OCI-LY1 (cell line): ENCODE measurements at regions not wholly inside any gene's neighbourhood (a gene's known extent, or its start where the extent isn't known, plus 50 kb on each side); places are given as distances from the start of the nearest gene placed in this dataset.

Experiments
- H2AFZ ChIP-seq: fragments of 200-600 bp; sonication (generic), shearing (Covaris generic); 2 replicates; pipeline ENCODE4 v1.6.0; 2014; ENCODE audit warnings: antibody characterized with exemption, mild to moderate bottlenecking, low read length
- H3F3A ChIP-seq: fragments of 200-600 bp; sonication (generic), shearing (Covaris generic); 2 replicates; pipeline ENCODE4 v1.6.0; 2014; ENCODE audit warnings: mild to moderate bottlenecking, antibody characterized with exemption, low read length, moderate library complexity; ENCODE audit not compliant: insufficient read depth
- H3K27ac ChIP-seq: fragments of 200-600 bp; sonication (generic); 2 replicates; pipeline ENCODE4 v1.5.1; 2014; ENCODE audit warnings: low read length, mixed run types, mild to moderate bottlenecking, low read depth; ENCODE audit not compliant: poor library complexity, severe bottlenecking
- H3K27me3 ChIP-seq: fragments of 200-600 bp; sonication (generic); 2 replicates; pipeline ENCODE4 v1.6.0; 2014; ENCODE audit warnings: antibody characterized with exemption, mild to moderate bottlenecking, low read length, moderate library complexity; ENCODE audit not compliant: insufficient read depth
- H3K36me3 ChIP-seq: fragments of 200-600 bp; sonication (generic); 2 replicates; pipeline ENCODE4 v1.6.1; 2014; ENCODE audit warnings: mild to moderate bottlenecking, antibody characterized with exemption, low read length, moderate library complexity, mixed read lengths; ENCODE audit not compliant: insufficient read depth
- H3K4me1 ChIP-seq: fragments of 200-600 bp; sonication (generic); 2 replicates; pipeline ENCODE4 v1.5.1; 2014; ENCODE audit warnings: mild to moderate bottlenecking, low read length, moderate library complexity; ENCODE audit not compliant: insufficient read depth, severe bottlenecking
- H3K4me2 ChIP-seq: fragments of 200-600 bp; sonication (generic), shearing (Covaris generic); 2 replicates; pipeline ENCODE4 v1.6.1; 2014; ENCODE audit warnings: low read length
- H3K4me3 ChIP-seq: fragments of 200-600 bp; sonication (generic); 2 replicates; pipeline ENCODE4 v1.5.1; 2014; ENCODE audit warnings: low read length, low read depth, mild to moderate bottlenecking, mixed read lengths; ENCODE audit not compliant: poor library complexity, severe bottlenecking
- H3K79me2 ChIP-seq: fragments of 200-600 bp; shearing (Covaris generic); 2 replicates; pipeline ENCODE4 v1.6.1; 2016; ENCODE audit warnings: mixed run types, low read length, mixed read lengths; ENCODE audit not compliant: insufficient read depth
- H3K9ac ChIP-seq: fragments of 200-600 bp; sonication (generic), shearing (Covaris generic); 2 replicates; pipeline ENCODE4 v1.6.1; 2014; ENCODE audit warnings: mild to moderate bottlenecking, low read length, mixed read lengths
- H3K9me2 ChIP-seq: fragments of 200-600 bp; sonication (generic), shearing (Covaris generic); 2 replicates; pipeline ENCODE4 v1.6.1; 2014; ENCODE audit warnings: low read depth, mild to moderate bottlenecking, low read length, mixed read lengths
- H3K9me3 ChIP-seq: fragments of 200-600 bp; shearing (Covaris generic); 2 replicates; pipeline ENCODE4 v1.6.1; 2014; ENCODE audit warnings: low read length, mixed read lengths
- H4K20me1 ChIP-seq: fragments of 200-600 bp; sonication (generic), shearing (Covaris generic); 2 replicates; pipeline ENCODE4 v1.6.0; 2016; ENCODE audit warnings: mild to moderate bottlenecking, low read length; ENCODE audit not compliant: insufficient read depth
- EZH2 ChIP-seq: fragments of 200-600 bp; sonication (generic), shearing (Covaris generic); IDR thresholded peaks from 2 replicates; pipeline ENCODE4 v1.8.0; 2017; ENCODE audit warnings: borderline replicate concordance, mixed run types, mild to moderate bottlenecking, antibody characterized with exemption, low read length, moderate library complexity, mixed read lengths
- TF ChIP-seq, protein P1 (sequence below): fragments of 200-600 bp; sonication (generic), shearing (Covaris generic); IDR thresholded peaks from 2 replicates; pipeline ENCODE4 v1.5.1; 2017; ENCODE audit warnings: mild to moderate bottlenecking, antibody characterized with exemption, low read length, moderate library complexity, mixed read lengths

DNA sequence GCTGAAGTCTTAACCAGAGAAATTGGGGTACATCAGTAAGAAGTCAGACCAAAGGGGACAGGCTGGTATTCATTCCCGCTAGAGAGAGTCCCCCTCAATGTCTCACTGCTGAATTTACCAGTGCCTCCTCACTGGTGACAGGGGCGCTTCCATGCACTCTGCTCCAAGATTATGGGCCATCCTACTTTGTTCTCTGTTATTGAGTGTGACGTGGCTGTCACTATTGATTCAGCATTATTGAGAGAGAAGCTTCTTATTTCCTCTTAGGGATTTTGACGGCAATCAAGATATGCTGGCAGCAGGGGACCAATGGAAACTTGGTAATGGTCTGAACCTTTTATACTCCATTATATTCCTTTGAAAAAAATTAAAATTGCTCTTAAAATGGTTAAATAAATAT lies 118.6 kb downstream of the SYF2 start:
- no peaks in the 10 kb centered on the region; the same call in 1 of the 2 replicates for H3K36me3 ChIP-seq
- H3F3A ChIP-seq, result no peaks in the 10 kb centered on the region
- no peak overlapping the region for H2AFZ ChIP-seq
- no peaks in the 10 kb centered on the region for H3K79me2 ChIP-seq
- H3K27me3 ChIP-seq, result peaks cover 11% of the 10 kb centered on the region
- H3K4me3 ChIP-seq, result no peak overlapping the region
- no peaks in the 10 kb centered on the region for H3K9me2 ChIP-seq
- no peak overlapping the region for H3K4me2 ChIP-seq
- H3K9ac ChIP-seq, result no peak overlapping the region
- peaks cover 6% of the 10 kb centered on the region; the same call in 1 of the 2 replicates for H3K9me3 ChIP-seq
- H3K27ac ChIP-seq, result no peak overlapping the region
- no peaks in the 10 kb centered on the region for H3K4me1 ChIP-seq
- TF ChIP-seq EZH2, result no peak
- TF ChIP-seq, protein P1, sequence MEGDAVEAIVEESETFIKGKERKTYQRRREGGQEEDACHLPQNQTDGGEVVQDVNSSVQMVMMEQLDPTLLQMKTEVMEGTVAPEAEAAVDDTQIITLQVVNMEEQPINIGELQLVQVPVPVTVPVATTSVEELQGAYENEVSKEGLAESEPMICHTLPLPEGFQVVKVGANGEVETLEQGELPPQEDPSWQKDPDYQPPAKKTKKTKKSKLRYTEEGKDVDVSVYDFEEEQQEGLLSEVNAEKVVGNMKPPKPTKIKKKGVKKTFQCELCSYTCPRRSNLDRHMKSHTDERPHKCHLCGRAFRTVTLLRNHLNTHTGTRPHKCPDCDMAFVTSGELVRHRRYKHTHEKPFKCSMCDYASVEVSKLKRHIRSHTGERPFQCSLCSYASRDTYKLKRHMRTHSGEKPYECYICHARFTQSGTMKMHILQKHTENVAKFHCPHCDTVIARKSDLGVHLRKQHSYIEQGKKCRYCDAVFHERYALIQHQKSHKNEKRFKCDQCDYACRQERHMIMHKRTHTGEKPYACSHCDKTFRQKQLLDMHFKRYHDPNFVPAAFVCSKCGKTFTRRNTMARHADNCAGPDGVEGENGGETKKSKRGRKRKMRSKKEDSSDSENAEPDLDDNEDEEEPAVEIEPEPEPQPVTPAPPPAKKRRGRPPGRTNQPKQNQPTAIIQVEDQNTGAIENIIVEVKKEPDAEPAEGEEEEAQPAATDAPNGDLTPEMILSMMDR, result no peak
- H4K20me1 ChIP-seq, result no peaks in the 10 kb centered on the region

DNA sequence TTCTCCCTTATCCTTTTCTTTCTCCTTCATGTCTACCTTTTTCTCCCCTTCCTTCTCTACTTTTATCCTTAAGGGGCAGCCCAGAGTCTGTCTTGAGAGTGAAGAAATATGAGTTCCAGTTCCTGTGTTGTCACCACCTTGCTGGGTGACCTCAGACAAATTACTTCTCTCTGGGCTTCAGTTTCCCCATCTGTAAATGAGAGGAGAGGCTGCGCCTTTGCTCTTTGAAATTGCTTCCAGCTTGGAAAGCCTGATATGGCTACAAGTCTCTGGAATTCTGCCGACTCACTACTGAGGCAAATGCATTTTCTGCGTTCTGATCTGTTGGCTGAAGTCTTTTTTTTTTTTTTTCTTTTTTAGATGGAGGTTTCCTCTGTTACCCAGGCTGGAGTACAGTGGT lies 119.2 kb downstream of the SYF2 start:
- peaks cover 12% of the 10 kb centered on the region for H3K27me3 ChIP-seq
- H3K9ac ChIP-seq, result no peak overlapping the region
- H3K4me2 ChIP-seq, result no peak overlapping the region
- H3K4me3 ChIP-seq, result no peak overlapping the region
- no peak overlapping the region for H3K27ac ChIP-seq
- H2AFZ ChIP-seq, result no peak overlapping the region
- TF ChIP-seq, protein P1, result no peak
- no peak for TF ChIP-seq EZH2
- no peaks in the 10 kb centered on the region for H3F3A ChIP-seq
- H4K20me1 ChIP-seq, result no peaks in the 10 kb centered on the region
- H3K9me3 ChIP-seq, result peaks cover 6% of the 10 kb centered on the region; the same call in 1 of the 2 replicates
- H3K4me1 ChIP-seq, result no peaks in the 10 kb centered on the region
- H3K79me2 ChIP-seq, result no peaks in the 10 kb centered on the region
- no peaks in the 10 kb centered on the region; the same call in 1 of the 2 replicates for H3K36me3 ChIP-seq
- no peaks in the 10 kb centered on the region for H3K9me2 ChIP-seq

DNA sequence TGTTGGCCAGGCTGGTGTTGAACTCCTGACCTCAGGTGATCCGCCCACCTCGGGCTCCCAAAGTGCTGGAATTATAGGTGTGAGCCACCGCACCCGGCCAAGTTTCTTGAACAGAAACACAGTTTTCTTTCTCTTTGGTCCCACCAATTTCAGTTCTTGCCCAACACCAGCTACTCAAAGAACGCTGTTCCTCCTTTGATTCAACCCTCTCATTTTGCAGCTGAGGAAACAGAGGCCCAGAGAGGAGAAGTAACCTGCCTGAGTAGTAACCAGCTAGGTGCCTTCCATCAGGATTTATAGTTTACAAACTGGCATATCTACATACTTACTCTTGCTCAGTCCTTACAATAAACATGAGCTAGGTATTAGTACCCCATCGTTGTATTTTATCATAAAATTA lies 119.9 kb downstream of the SYF2 start:
- Histone ChIP-seq H3K4me3 (no peak overlapping the region), H3K9ac (no peak overlapping the region), H3K36me3 (no peaks in the 10 kb centered on the region; the same call in 1 of the 2 replicates), H3K4me2 (no peak overlapping the region), H3F3A (no peaks in the 10 kb centered on the region), H3K27ac (no peak overlapping the region), H3K4me1 (no peaks in the 10 kb centered on the region), H3K79me2 (no peaks in the 10 kb centered on the region), H3K9me2 (no peaks in the 10 kb centered on the region), H4K20me1 (no peaks in the 10 kb centered on the region), H3K9me3 (peaks cover 6% of the 10 kb centered on the region; the same call in 1 of the 2 replicates), H3K27me3 (peaks cover 17% of the 10 kb centered on the region), H2AFZ (no peak overlapping the region)
- TF ChIP-seq, protein P1, result no peak
- no peak for TF ChIP-seq EZH2
